ENCODE measurements at regions not wholly inside any gene's neighbourhood (a gene's known extent, or its start where the extent isn't known, plus 50 kb on each side); places are given as distances from the start of the nearest gene placed in this dataset.
"Not testable (repeated sequence)": the region's sequence is repeated elsewhere in the genome, so short reads cannot be mapped to it uniquely, and the experiment has no call there.

DNA sequence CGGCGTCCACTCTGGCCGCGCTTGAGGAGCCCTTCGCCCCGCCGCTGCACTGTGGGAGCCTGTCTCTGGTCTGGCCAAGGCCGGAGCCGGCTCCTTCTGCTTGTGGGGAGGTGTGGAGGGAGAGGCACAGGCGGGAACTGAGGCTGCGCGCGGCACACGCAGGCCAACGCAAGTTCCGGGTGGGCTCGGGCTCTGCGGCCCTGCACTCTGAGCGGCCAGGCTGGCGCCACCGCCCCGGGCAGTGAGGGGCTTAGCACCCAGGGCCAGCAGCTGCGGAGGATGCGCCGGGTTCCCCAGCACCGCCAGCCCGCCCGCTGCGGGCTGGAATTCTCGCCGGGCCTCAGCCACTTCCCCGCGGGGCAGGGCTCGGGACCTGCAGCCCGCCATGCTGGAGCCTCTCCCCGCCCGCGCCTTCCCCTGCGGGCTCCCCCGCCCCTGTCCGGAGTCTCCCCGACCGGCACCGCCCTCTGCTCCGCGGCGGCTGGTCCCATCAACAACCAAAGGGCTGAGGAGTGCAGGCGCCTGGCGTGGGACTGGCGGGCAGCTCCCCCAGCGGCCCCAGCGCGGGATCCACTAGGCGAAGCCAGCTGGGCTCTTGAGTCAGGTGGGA, 921.2 kb upstream of the FOXG1 start:
- TF ChIP-seq, protein P1, sequence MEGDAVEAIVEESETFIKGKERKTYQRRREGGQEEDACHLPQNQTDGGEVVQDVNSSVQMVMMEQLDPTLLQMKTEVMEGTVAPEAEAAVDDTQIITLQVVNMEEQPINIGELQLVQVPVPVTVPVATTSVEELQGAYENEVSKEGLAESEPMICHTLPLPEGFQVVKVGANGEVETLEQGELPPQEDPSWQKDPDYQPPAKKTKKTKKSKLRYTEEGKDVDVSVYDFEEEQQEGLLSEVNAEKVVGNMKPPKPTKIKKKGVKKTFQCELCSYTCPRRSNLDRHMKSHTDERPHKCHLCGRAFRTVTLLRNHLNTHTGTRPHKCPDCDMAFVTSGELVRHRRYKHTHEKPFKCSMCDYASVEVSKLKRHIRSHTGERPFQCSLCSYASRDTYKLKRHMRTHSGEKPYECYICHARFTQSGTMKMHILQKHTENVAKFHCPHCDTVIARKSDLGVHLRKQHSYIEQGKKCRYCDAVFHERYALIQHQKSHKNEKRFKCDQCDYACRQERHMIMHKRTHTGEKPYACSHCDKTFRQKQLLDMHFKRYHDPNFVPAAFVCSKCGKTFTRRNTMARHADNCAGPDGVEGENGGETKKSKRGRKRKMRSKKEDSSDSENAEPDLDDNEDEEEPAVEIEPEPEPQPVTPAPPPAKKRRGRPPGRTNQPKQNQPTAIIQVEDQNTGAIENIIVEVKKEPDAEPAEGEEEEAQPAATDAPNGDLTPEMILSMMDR (IDR thresholded peaks at IDR 0.05; ENCODE audit: insufficient read depth, low read length, severe bottlenecking) = no peak
- no peak for FAIRE-seq
- DNase-seq (ENCODE audit: low read depth) = no peak
- Histone ChIP-seq H3K27me3 (ENCODE audit: control insufficient read depth, insufficient read depth, low read length) (no peaks in the 10 kb centered on the region), H3K4me3 (ENCODE audit: low read depth, low read length) (no peak overlapping the region), H3K36me3 (ENCODE audit: control insufficient read depth, insufficient read depth, low read length) (no peaks in the 10 kb centered on the region)

GRCh38 chr14:27845902-27846301, 920.7 kb upstream of the FOXG1 start:
- FAIRE-seq (no peak), DNase-seq (ENCODE audit: low read depth) (no peak)
- TF ChIP-seq, protein P1 (IDR thresholded peaks at IDR 0.05; ENCODE audit: insufficient read depth, low read length, severe bottlenecking) = no peak
- Histone ChIP-seq H3K36me3 (ENCODE audit: control insufficient read depth, insufficient read depth, low read length) (no peaks in the 10 kb centered on the region), H3K4me3 (ENCODE audit: low read depth, low read length) (no peak overlapping the region), H3K27me3 (ENCODE audit: control insufficient read depth, insufficient read depth, low read length) (no peaks in the 10 kb centered on the region)

DNA sequence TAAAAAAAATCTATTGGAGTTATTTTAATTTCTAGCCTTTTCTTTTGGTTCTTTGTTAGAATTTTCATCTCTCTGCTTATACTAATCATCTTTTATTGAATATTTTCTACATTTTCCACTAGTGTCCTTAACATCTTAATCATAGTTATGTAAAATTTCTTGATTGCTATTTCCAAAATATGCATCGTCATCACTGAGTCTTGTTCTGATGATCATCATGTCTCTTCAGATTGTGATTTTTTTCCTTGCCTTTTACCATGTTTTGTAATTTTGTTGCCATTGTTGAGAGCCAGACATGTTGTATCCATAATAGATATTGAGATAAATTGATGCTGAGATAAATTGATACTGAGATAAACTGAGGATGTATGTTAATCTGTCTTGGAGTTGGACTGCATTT, 919.1 kb upstream of the FOXG1 start:
- H3K36me3 ChIP-seq (ENCODE audit: control insufficient read depth, insufficient read depth, low read length); DNase-seq (ENCODE audit: low read depth); H3K4me3 ChIP-seq (ENCODE audit: low read depth, low read length); H3K27me3 ChIP-seq (ENCODE audit: control insufficient read depth, insufficient read depth, low read length); FAIRE-seq: not testable (repeated sequence)

DNA sequence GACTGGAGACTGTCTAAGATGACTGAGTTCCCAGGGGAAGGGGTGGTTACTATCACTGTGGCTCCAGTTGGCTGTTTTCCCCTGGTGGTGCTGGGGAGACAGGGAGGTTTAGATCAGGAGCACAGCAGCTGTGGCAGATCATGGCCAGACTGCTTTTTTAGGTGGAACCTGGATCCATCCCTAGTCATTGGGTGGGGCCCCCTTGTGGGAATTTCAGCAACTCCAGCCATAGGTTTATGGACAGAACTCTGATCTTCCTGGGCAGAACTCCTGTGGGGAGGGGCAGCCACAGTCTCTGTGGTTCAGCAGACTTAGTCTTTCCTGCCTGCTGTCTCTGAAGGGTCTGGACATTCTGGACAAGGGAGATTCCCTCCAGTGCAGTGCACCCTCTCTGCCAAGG, 917.4 kb upstream of the FOXG1 start:
- H3K27me3 ChIP-seq (ENCODE audit: control insufficient read depth, insufficient read depth, low read length); DNase-seq (ENCODE audit: low read depth); H3K4me3 ChIP-seq (ENCODE audit: low read depth, low read length); H3K36me3 ChIP-seq (ENCODE audit: control insufficient read depth, insufficient read depth, low read length); FAIRE-seq: not testable (repeated sequence)

DNA sequence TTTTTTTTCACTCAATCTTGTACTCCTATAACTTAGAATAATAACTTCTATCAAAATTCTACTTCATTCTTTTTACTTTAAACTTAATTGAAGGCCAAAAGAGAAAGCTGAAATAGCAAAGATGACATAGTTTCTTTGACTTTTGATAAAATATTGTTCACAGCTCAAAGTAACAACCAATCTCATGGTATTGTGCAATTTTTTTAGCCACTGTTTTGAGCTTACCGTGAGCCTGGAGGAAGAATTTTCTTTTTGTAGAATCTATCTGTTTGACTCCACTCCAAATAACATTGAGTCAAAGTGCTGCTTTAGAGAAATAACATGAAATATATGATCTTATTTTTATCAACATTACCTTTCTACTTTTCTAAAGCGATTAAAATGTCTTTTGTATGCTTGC, 903.9 kb upstream of the FOXG1 start:
- Histone ChIP-seq H3K4me3 (ENCODE audit: low read depth, low read length) (no peak overlapping the region), H3K27me3 (ENCODE audit: control insufficient read depth, insufficient read depth, low read length) (no peaks in the 10 kb centered on the region), H3K36me3 (ENCODE audit: control insufficient read depth, insufficient read depth, low read length) (no peaks in the 10 kb centered on the region)
- DNase-seq (ENCODE audit: low read depth) (no peak), FAIRE-seq (no peak)
- TF ChIP-seq, protein P1 (IDR thresholded peaks at IDR 0.05; ENCODE audit: insufficient read depth, low read length, severe bottlenecking) = no peak

- Histone ChIP-seq H3K36me3 (ENCODE audit: control insufficient read depth, insufficient read depth, low read length) (no peaks in the 10 kb centered on the region), H3K27me3 (ENCODE audit: control insufficient read depth, insufficient read depth, low read length) (no peaks in the 10 kb centered on the region), H3K4me3 (ENCODE audit: low read depth, low read length) (no peak overlapping the region)
- DNase-seq (ENCODE audit: low read depth) (no peak), FAIRE-seq (no peak)
- TF ChIP-seq, protein P1 (IDR thresholded peaks at IDR 0.05; ENCODE audit: insufficient read depth, low read length, severe bottlenecking) = no peak
These were observed 903.4 kb upstream of the FOXG1 start for GRCh38 chr14:27863166-27863565.

- DNase-seq (ENCODE audit: low read depth) = no peak
- H3K4me3 ChIP-seq (ENCODE audit: low read depth, low read length) = no peak overlapping the region
These were observed 885.5 kb upstream of the FOXG1 start for GRCh38 chr14:27881063-27881462.

More at GRCh38 chr14:27881063-27881462, 885.5 kb upstream of the FOXG1 start:
- FAIRE-seq = no peak
- no peaks in the 10 kb centered on the region for H3K36me3 ChIP-seq (ENCODE audit: control insufficient read depth, insufficient read depth, low read length)
- no peaks in the 10 kb centered on the region for H3K27me3 ChIP-seq (ENCODE audit: control insufficient read depth, insufficient read depth, low read length)
- TF ChIP-seq, protein P1 (IDR thresholded peaks at IDR 0.05; ENCODE audit: insufficient read depth, low read length, severe bottlenecking) = no peak

All from bronchial epithelial cell (primary cell).